Chondrocyte (in vitro differentiated cells): ENCODE measurements at regions not wholly inside any gene's neighbourhood (a gene's known extent, or its start where the extent isn't known, plus 50 kb on each side); places are given as distances from the start of the nearest gene placed in this dataset.

ENCODE experiments used
- DNase-seq: peaks from one replicate; pipeline ENCODE4 v3.0.0; 2021; ENCODE audit warnings: mixed read lengths, low spot score
- H3K27ac Mint-ChIP-seq: one replicate; pipeline ENCODE4 v1.8.0; 2021; ENCODE audit warnings: mild to moderate bottlenecking, moderate library complexity, mixed read lengths; ENCODE audit not compliant: unreplicated experiment
- H3K27me3 Mint-ChIP-seq: 2 replicates; pipeline ENCODE4 v1.8.0; 2021; ENCODE audit warnings: low read depth, mixed read lengths
- H3K36me3 Mint-ChIP-seq: 2 replicates; pipeline ENCODE4 v1.8.0; 2021; ENCODE audit warnings: low read depth, mixed read lengths
- H3K4me1 Mint-ChIP-seq: 2 replicates; pipeline ENCODE4 v1.8.0; 2021; ENCODE audit warnings: low read depth, mild to moderate bottlenecking, mixed read lengths
- H3K4me3 Mint-ChIP-seq: one replicate; pipeline ENCODE4 v1.8.0; 2021; ENCODE audit warnings: mild to moderate bottlenecking, moderate library complexity, mixed read lengths; ENCODE audit not compliant: unreplicated experiment
- H3K9me3 Mint-ChIP-seq: 2 replicates; pipeline ENCODE4 v1.8.0; 2021; ENCODE audit warnings: low read depth, mixed read lengths
- TF ChIP-seq, protein P1 (sequence below): fragments of 200-600 bp; sonication (generic); IDR thresholded peaks from 2 replicates; pipeline ENCODE4 v1.5.0; 2021; ENCODE audit warnings: antibody characterized with exemption, mild to moderate bottlenecking, moderate library complexity

DNA sequence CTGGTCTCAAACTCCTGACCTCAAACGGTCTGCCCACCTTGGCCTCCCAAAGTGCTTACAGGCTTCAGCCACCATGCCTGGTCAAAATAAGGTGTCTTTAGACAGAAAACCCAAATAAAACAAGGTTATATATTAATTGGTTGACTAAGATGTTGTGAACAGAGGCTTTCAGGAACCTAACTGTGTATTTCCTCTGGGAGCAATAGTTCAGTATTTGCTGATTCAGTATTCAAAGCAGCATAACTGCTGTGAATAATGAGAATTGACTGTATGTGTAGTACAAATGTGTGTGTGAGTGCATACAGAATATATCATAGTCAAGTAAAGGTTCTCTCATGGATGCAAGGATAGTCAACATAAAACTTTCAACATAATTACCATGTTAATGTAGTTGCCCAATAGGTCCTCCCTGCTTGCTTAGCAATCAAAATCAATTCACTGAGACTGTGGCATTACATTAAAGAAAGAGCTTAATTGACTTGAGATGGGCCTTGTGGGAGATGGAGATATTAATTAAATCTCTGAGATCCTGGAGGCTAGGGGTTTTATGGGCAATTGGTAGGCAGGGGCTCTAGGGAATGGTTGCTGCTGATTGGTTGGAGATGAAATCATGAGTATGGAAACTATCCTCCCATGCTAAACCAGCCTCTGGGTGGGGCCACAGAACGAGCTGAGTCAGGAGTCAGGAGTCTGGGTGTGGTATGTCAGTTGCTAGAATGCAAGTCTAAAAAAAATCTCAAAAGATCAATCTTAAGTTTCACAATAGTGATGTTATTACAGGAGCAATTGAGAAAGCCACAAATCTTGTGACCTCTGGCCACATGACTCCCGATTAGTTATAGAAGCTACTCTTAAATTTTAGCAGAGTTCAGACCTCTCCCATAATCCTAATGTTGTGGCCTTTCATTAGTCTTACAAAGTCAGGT, 162.7 kb downstream of the AKR1D1 start:
- H3K36me3 Mint-ChIP-seq, result peaks cover 2% of the 10 kb centered on the region
- H3K27ac Mint-ChIP-seq, result peak overlapping the region; percentile 24
- H3K9me3 Mint-ChIP-seq, result peaks cover 6% of the 10 kb centered on the region
- peaks cover 7% of the 10 kb centered on the region for H3K4me1 Mint-ChIP-seq
- no peaks in the 10 kb centered on the region for H3K27me3 Mint-ChIP-seq
- H3K4me3 Mint-ChIP-seq, result no peak overlapping the region
- TF ChIP-seq, protein P1, sequence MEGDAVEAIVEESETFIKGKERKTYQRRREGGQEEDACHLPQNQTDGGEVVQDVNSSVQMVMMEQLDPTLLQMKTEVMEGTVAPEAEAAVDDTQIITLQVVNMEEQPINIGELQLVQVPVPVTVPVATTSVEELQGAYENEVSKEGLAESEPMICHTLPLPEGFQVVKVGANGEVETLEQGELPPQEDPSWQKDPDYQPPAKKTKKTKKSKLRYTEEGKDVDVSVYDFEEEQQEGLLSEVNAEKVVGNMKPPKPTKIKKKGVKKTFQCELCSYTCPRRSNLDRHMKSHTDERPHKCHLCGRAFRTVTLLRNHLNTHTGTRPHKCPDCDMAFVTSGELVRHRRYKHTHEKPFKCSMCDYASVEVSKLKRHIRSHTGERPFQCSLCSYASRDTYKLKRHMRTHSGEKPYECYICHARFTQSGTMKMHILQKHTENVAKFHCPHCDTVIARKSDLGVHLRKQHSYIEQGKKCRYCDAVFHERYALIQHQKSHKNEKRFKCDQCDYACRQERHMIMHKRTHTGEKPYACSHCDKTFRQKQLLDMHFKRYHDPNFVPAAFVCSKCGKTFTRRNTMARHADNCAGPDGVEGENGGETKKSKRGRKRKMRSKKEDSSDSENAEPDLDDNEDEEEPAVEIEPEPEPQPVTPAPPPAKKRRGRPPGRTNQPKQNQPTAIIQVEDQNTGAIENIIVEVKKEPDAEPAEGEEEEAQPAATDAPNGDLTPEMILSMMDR, result no peak
- no peak for DNase-seq

DNA sequence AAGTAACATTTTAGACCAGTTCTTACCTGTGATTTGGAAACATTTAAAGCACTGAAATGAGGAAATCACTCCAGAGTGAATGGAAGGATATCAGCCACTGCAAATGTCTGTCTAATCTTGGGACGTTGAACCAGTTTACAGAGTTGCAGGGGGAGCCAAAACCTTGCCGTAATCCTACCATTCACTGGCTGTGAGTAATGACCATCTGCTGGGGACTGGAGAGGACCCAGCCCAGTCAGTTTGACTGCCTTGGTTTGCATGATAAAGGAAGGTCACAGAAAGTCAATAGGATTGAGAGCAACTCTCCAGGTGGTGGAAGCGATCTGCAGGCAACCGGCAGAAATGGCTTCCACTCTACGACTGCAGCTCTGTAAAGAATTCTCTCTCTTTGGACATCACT, 167.2 kb downstream of the AKR1D1 start:
- peaks cover 6% of the 10 kb centered on the region for H3K9me3 Mint-ChIP-seq
- TF ChIP-seq, protein P1, result peak; percentile 12
- peaks cover 2% of the 10 kb centered on the region for H3K36me3 Mint-ChIP-seq

GRCh38 chr7:138243836-138244235, 167.6 kb downstream of the AKR1D1 start:
- TF ChIP-seq, protein P1, result no peak
- no peak overlapping the region for H3K4me3 Mint-ChIP-seq
- peaks cover 49% of the 10 kb centered on the region for H3K4me1 Mint-ChIP-seq
- no peak for DNase-seq
- H3K27ac Mint-ChIP-seq, result no peak overlapping the region
- peaks cover 2% of the 10 kb centered on the region for H3K36me3 Mint-ChIP-seq
- no peaks in the 10 kb centered on the region for H3K27me3 Mint-ChIP-seq
- peaks cover 5% of the 10 kb centered on the region for H3K9me3 Mint-ChIP-seq

More for the DNA sequence above, 167.2 kb downstream of the AKR1D1 start:
- DNase-seq, result no peak
- H3K27ac Mint-ChIP-seq, result no peak overlapping the region
- peaks cover 45% of the 10 kb centered on the region for H3K4me1 Mint-ChIP-seq
- H3K4me3 Mint-ChIP-seq, result no peak overlapping the region
- H3K27me3 Mint-ChIP-seq, result no peaks in the 10 kb centered on the region

DNA sequence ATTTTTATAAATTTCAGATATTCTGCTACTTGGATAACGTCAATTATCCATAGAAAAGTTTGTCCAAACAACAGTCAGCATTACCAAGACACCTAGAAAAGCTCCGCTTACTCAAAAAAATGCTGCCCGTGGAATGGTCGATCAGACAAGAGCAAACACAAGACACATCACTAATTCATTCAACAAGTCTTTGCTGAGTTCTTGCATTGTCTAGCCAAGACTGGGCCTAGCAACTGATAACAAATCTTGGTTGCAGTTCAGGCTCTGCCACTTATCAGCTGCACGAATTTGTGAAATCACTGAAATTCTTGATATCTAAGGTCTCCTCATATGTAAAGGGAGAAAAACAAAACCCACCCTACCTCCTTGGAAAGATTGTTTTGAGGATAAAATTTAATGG, 168.3 kb downstream of the AKR1D1 start:
- H3K9me3 Mint-ChIP-seq, result no peaks in the 10 kb centered on the region
- H3K4me1 Mint-ChIP-seq, result peaks cover 47% of the 10 kb centered on the region
- H3K4me3 Mint-ChIP-seq, result no peak overlapping the region
- H3K27ac Mint-ChIP-seq, result no peak overlapping the region
- TF ChIP-seq, protein P1, result no peak
- no peak for DNase-seq
- H3K27me3 Mint-ChIP-seq, result no peaks in the 10 kb centered on the region
- no peaks in the 10 kb centered on the region for H3K36me3 Mint-ChIP-seq

GRCh38 chr7:138245216-138245615, 169.0 kb downstream of the AKR1D1 start:
- Mint-ChIP-seq H3K4me1 (peaks cover 47% of the 10 kb centered on the region), H3K27ac (peak overlapping the region; percentile 33), H3K36me3 (no peaks in the 10 kb centered on the region), H3K4me3 (no peak overlapping the region), H3K9me3 (no peaks in the 10 kb centered on the region), H3K27me3 (no peaks in the 10 kb centered on the region)
- no peak for DNase-seq
- TF ChIP-seq, protein P1, result no peak
